ENCODE measurements at regions not wholly inside any gene's neighbourhood (a gene's known extent, or its start where the extent isn't known, plus 50 kb on each side); places are given as distances from the start of the nearest gene placed in this dataset.

DNA sequence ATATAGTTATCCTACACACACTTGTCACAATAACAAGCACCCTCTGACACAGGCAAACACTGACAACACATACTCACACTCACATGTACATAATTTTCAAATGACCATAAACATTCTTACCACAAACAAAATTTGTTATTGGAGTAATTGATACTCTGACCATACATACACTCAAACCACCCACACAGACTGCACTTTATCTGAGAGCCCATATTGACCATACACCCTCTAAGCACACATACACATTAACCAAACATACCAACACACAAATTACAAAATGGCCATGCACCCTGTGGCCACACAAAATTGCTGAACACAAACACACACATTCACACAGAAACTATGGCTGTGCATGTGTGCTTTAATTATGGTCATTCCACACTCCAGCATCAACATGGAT is 79.1 kb upstream of the FAM120A start:
- no peaks in the 10 kb centered on the region for H3K4me1 Mint-ChIP-seq (ENCODE audit: low read depth)
- H3K27me3 Mint-ChIP-seq (ENCODE audit: low read depth) = peaks cover 34% of the 10 kb centered on the region
- no peak for ATAC-seq (replicated peaks in 1 of 2)
- H3K36me3 Mint-ChIP-seq (ENCODE audit: insufficient read depth in 2 of 2) = no peaks in the 10 kb centered on the region
- no peak for DNase-seq
- H3K27ac Mint-ChIP-seq = no peak overlapping the region
- H3K9me3 Mint-ChIP-seq = no peaks in the 10 kb centered on the region
- H3K4me3 Mint-ChIP-seq = no peak overlapping the region

- DNase-seq (no peak), ATAC-seq (replicated peaks in 1 of 2) (no peak)
- H3K36me3 Mint-ChIP-seq (ENCODE audit: insufficient read depth in 2 of 2) = no peaks in the 10 kb centered on the region
- peak overlapping the region; percentile 7 for H3K27ac Mint-ChIP-seq
- no peaks in the 10 kb centered on the region for H3K9me3 Mint-ChIP-seq
- no peaks in the 10 kb centered on the region for H3K4me1 Mint-ChIP-seq (ENCODE audit: low read depth)
- no peak overlapping the region for H3K4me3 Mint-ChIP-seq
- H3K27me3 Mint-ChIP-seq (ENCODE audit: low read depth) = peaks cover 26% of the 10 kb centered on the region
Observed at GRCh38 chr9:93376411-93376810, 75.1 kb upstream of the FAM120A start.

GRCh38 chr9:93378276-93378675 is 73.2 kb upstream of the FAM120A start:
- Mint-ChIP-seq H3K36me3 (ENCODE audit: insufficient read depth in 2 of 2) (no peaks in the 10 kb centered on the region), H3K27me3 (ENCODE audit: low read depth) (peaks cover 20% of the 10 kb centered on the region), H3K27ac (no peak overlapping the region), H3K4me3 (no peak overlapping the region), H3K9me3 (no peaks in the 10 kb centered on the region), H3K4me1 (ENCODE audit: low read depth) (no peaks in the 10 kb centered on the region)
- no peak for DNase-seq
- no peak for ATAC-seq (replicated peaks in 1 of 2)

DNA sequence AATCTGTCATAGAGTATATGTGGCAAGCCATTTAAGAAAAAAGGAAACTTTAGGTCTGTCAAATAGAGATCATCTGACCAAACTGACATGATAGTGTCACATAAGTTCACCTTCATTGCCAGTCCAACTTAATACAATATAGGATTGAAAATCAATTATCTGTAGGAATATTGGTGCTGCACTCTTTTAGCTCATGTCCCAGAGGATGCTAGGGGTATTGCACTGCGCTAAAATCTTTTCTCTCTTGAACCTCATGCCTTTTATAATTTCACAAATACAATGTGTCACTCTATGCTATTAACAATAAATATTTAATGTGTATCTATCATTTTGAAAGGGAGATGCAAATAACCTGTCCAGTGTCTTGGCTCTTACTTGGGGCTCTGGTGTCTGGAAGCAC is 72.4 kb upstream of the FAM120A start:
- Mint-ChIP-seq H3K4me3 (no peak overlapping the region), H3K27me3 (ENCODE audit: low read depth) (peaks cover 20% of the 10 kb centered on the region)

DNA sequence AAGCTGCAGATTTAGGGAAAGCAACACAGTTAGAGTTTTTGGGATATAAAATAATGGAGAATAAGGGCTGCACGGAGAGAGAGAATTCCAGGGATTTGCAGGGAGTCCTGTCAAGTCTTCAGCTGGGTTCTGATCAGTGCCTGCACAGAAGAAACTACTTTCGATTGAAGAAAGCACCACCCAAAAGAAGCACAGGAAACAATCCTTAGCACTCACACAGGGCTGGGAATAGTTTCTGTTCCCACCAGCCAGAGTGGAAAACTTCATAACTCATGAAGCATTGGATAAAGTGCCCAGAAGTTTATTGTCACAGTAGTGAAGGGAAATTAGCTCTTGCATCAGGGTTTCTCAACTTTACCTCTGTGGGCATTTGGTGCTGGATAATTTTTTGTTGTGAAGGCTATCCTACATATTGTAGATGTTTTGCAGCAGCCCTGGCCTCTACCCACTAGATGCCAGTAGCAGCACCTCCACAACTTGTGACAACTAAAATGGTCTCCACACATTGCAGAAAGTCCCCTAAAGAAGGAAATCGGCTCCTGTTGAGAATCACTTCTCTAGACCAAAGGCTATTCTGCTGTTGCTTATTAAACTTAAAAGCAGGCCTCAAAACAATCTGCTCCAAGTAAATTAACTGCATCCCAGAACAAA is 71.0 kb upstream of the FAM120A start:
- H3K27ac Mint-ChIP-seq = no peak overlapping the region
- DNase-seq (no peak), ATAC-seq (replicated peaks in 1 of 2) (no peak)
- H3K9me3 Mint-ChIP-seq = no peaks in the 10 kb centered on the region
- no peaks in the 10 kb centered on the region for H3K36me3 Mint-ChIP-seq (ENCODE audit: insufficient read depth in 2 of 2)
- H3K27me3 Mint-ChIP-seq (ENCODE audit: low read depth) = peaks cover 20% of the 10 kb centered on the region
- H3K4me3 Mint-ChIP-seq = no peak overlapping the region
- no peaks in the 10 kb centered on the region for H3K4me1 Mint-ChIP-seq (ENCODE audit: low read depth)

More for the DNA sequence above, 72.4 kb upstream of the FAM120A start:
- ATAC-seq (replicated peaks in 1 of 2) (no peak), DNase-seq (no peak)
- H3K27ac Mint-ChIP-seq = no peak overlapping the region
- H3K9me3 Mint-ChIP-seq = no peaks in the 10 kb centered on the region
- H3K36me3 Mint-ChIP-seq (ENCODE audit: insufficient read depth in 2 of 2) = no peaks in the 10 kb centered on the region
- H3K4me1 Mint-ChIP-seq (ENCODE audit: low read depth) = no peaks in the 10 kb centered on the region

- Mint-ChIP-seq H3K27me3 (ENCODE audit: low read depth) (no peaks in the 10 kb centered on the region), H3K36me3 (ENCODE audit: insufficient read depth in 2 of 2) (no peaks in the 10 kb centered on the region), H3K9me3 (no peaks in the 10 kb centered on the region), H3K4me3 (no peak overlapping the region), H3K27ac (no peak overlapping the region), H3K4me1 (ENCODE audit: low read depth) (no peaks in the 10 kb centered on the region)
- DNase-seq (no peak), ATAC-seq (replicated peaks in 1 of 2) (no peak)
Observed at GRCh38 chr9:93387791-93388190, 63.7 kb upstream of the FAM120A start.

- H3K36me3 Mint-ChIP-seq (ENCODE audit: insufficient read depth in 2 of 2) = no peaks in the 10 kb centered on the region
- DNase-seq (no peak), ATAC-seq (replicated peaks in 1 of 2) (no peak)
- no peaks in the 10 kb centered on the region for H3K4me1 Mint-ChIP-seq (ENCODE audit: low read depth)
- no peak overlapping the region for H3K27ac Mint-ChIP-seq
- no peaks in the 10 kb centered on the region for H3K27me3 Mint-ChIP-seq (ENCODE audit: low read depth)
- no peak overlapping the region for H3K4me3 Mint-ChIP-seq
- H3K9me3 Mint-ChIP-seq = no peaks in the 10 kb centered on the region
Observed at GRCh38 chr9:93390953-93391515, 60.5 kb upstream of the FAM120A start.

DNA sequence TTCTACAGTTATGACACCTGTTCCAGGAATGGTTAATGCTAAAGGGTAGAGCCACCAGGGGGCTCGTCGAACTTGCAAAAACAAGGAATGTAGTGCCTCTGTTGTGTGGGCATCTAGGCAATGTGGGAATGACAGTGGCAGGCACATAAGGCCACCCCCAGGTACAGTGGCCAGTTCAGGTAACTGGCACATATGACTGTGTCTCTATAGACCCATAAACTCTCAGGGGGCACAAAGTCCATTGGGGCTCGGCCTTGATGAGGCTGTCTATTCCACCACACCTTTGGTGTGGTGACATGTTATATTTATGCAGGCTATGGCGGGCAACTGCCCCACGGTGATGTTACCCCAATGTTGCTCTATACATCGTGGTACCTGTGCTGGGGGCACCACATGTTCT is 59.6 kb upstream of the FAM120A start:
- no peaks in the 10 kb centered on the region for H3K36me3 Mint-ChIP-seq (ENCODE audit: insufficient read depth in 2 of 2)
- no peak for ATAC-seq (replicated peaks in 1 of 2)
- no peak for DNase-seq
- no peaks in the 10 kb centered on the region for H3K27me3 Mint-ChIP-seq (ENCODE audit: low read depth)
- H3K27ac Mint-ChIP-seq = no peak overlapping the region
- H3K4me1 Mint-ChIP-seq (ENCODE audit: low read depth) = no peaks in the 10 kb centered on the region
- H3K4me3 Mint-ChIP-seq = no peak overlapping the region
- no peaks in the 10 kb centered on the region for H3K9me3 Mint-ChIP-seq

- Mint-ChIP-seq H3K27me3 (ENCODE audit: low read depth) (no peaks in the 10 kb centered on the region), H3K27ac (no peak overlapping the region), H3K4me1 (ENCODE audit: low read depth) (no peaks in the 10 kb centered on the region), H3K9me3 (no peaks in the 10 kb centered on the region), H3K36me3 (ENCODE audit: insufficient read depth in 2 of 2) (no peaks in the 10 kb centered on the region), H3K4me3 (no peak overlapping the region)
- ATAC-seq (replicated peaks in 1 of 2) (no peak), DNase-seq (no peak)
Observed at GRCh38 chr9:93392974-93393373, 58.5 kb upstream of the FAM120A start.

Data from activated T-cell treated with anti-CD3 and anti-CD28 coated beads, Interleukin-2, amount 50 U/mL, for 72 hours (primary cell).